ENCODE measurements at regions not wholly inside any gene's neighbourhood (a gene's known extent, or its start where the extent isn't known, plus 50 kb on each side); places are given as distances from the start of the nearest gene placed in this dataset.

GRCh38 chr4:81923140-81923539 is 450.7 kb downstream of the HNRNPD start:
- POLR2A ChIA-PET = no interaction called here
- Histone ChIP-seq H3K4me3 (no peak overlapping the region), H3K4me1 (ENCODE audit: control insufficient read depth, insufficient read depth, low read length) (no peaks in the 10 kb centered on the region), H3K9ac (ENCODE audit: control insufficient read depth, insufficient read depth, low read length) (no peak overlapping the region), H3K27ac (ENCODE audit: control insufficient read depth, insufficient read depth) (no peak overlapping the region), H3K4me2 (ENCODE audit: control insufficient read depth, insufficient read depth) (no peak overlapping the region), H2AFZ (ENCODE audit: control insufficient read depth, low read depth, low read length) (no peak overlapping the region), H4K20me1 (ENCODE audit: control insufficient read depth, insufficient read depth) (no peaks in the 10 kb centered on the region), H3K79me2 (ENCODE audit: control insufficient read depth, insufficient read depth, low read length) (no peaks in the 10 kb centered on the region), H3K27me3 (replicated peaks in 1 of 2; ENCODE audit: control insufficient read depth in 2 of 2, insufficient read depth in 2 of 2, low read length in 1 of 2) (no peaks in the 10 kb centered on the region), H3K9me3 (replicated peaks; ENCODE audit: control insufficient read depth, insufficient read depth, low read length) (no peaks in the 10 kb centered on the region), H3K36me3 (ENCODE audit: control insufficient read depth in 2 of 2, insufficient read depth in 2 of 2, low read length in 1 of 2) (no peaks in the 10 kb centered on the region)
- DNase-seq (ENCODE audit: low read depth, low spot score) (no peak), FAIRE-seq (no peak), ATAC-seq (no peak)
- no TSS peak for BruUV-seq (replicated peaks)
- in situ Hi-C loops (cut with MboI) = no loop called here
- WGBS (ENCODE audit: insufficient coverage, insufficient replicate concordance, low lambda C conversion rate, missing lambda C conversion rate) = 16% methylated on average over 2 of the region's 2 CpGs
- RAD21 ChIA-PET (ENCODE audit: unreplicated experiment) = no interaction called here
- CTCF ChIA-PET = interaction anchor here (2.1 kb wide), 1 partner anchor 10 kb away, joined by 8 read pairs; no protein-coding TSS in a partner anchor
- no peak for TF ChIP-seq KLF5 (IDR thresholded peaks at IDR 0.05; ENCODE audit: partially characterized antibody)
- no peak for TF ChIP-seq KAT2A (conservative IDR thresholded peaks at IDR 0.05; ENCODE audit: control insufficient read depth, low read depth, low read length)
- SMC1A ChIA-PET (ENCODE audit: uncharacterized antibody, unreplicated experiment) = no interaction called here
- intact Hi-C loops (cut with micrococcal nuclease; ENCODE audit: unreplicated experiment) = no loop called here

DNA sequence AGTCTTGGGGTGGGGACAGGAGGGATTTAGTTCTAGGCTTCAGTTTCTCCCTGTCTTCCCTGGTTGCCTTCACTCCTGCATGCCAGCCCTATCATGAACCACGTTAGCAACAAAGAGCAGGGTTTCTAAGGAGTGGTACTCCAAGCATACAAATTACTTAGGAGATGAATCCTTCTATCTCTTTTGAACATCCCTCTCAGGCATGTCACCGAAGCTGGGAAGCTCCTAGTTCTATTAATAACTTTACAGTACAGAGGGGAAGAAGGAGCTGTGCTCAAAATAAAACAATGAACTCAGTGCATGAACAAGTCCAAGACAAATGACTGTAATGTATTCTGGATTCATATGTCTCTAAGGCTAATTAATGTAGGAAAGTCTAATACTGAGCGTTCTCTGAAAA is 450.6 kb upstream of the RASGEF1B start:
- in situ Hi-C loops (cut with MboI) = no loop called here
- H3K27ac ChIP-seq (ENCODE audit: control insufficient read depth, insufficient read depth) = no peak overlapping the region
- no peaks in the 10 kb centered on the region for H3K4me1 ChIP-seq (ENCODE audit: control insufficient read depth, insufficient read depth, low read length)
- no peaks in the 10 kb centered on the region for H3K36me3 ChIP-seq (ENCODE audit: control insufficient read depth in 2 of 2, insufficient read depth in 2 of 2, low read length in 1 of 2)
- ChIA-PET POLR2A (no interaction called here), CTCF (interaction anchor here (0.8 to 2.1 kb wide), 2 partner anchors 9 to 11 kb away, joined by 3 to 8 read pairs; no protein-coding TSS in a partner anchor), RAD21 (ENCODE audit: unreplicated experiment) (no interaction called here), SMC1A (ENCODE audit: uncharacterized antibody, unreplicated experiment) (no interaction called here)
- H2AFZ ChIP-seq (ENCODE audit: control insufficient read depth, low read depth, low read length) = no peak overlapping the region
- BruUV-seq (replicated peaks) = no TSS peak
- H3K4me2 ChIP-seq (ENCODE audit: control insufficient read depth, insufficient read depth) = no peak overlapping the region
- TF ChIP-seq CHD4 (IDR thresholded peaks at IDR 0.05) (no peak), PML (IDR thresholded peaks at IDR 0.05; ENCODE audit: low read length) (no peak), CBFB (IDR thresholded peaks at IDR 0.05; ENCODE audit: low read depth) (no peak)
- ATAC-seq = no peak
- FAIRE-seq = no peak
- no peaks in the 10 kb centered on the region for H3K27me3 ChIP-seq (replicated peaks in 1 of 2; ENCODE audit: control insufficient read depth in 2 of 2, insufficient read depth in 2 of 2, low read length in 1 of 2)
- WGBS (ENCODE audit: insufficient coverage, insufficient replicate concordance, low lambda C conversion rate, missing lambda C conversion rate) = 0% methylated on average over 3 of the region's 3 CpGs
- no peaks in the 10 kb centered on the region for H3K9me3 ChIP-seq (replicated peaks; ENCODE audit: control insufficient read depth, insufficient read depth, low read length)
- H3K79me2 ChIP-seq (ENCODE audit: control insufficient read depth, insufficient read depth, low read length) = no peaks in the 10 kb centered on the region
- DNase-seq (ENCODE audit: low read depth, low spot score) = no peak
- intact Hi-C loops (cut with micrococcal nuclease; ENCODE audit: unreplicated experiment) = no loop called here
- no peak overlapping the region for H3K4me3 ChIP-seq
- no peaks in the 10 kb centered on the region for H4K20me1 ChIP-seq (ENCODE audit: control insufficient read depth, insufficient read depth)
- H3K9ac ChIP-seq (ENCODE audit: control insufficient read depth, insufficient read depth, low read length) = no peak overlapping the region

All from GM12878 (cell line).